H9 (cell line): ENCODE measurements at regions not wholly inside any gene's neighbourhood (a gene's known extent, or its start where the extent isn't known, plus 50 kb on each side); places are given as distances from the start of the nearest gene placed in this dataset.

Source experiments
- DNase-seq: peaks from one replicate; pipeline ENCODE4 v3.0.0-alpha.2; 2017
- H2AFZ ChIP-seq: one replicate; pipeline ENCODE4 v1.6.1; 2013; ENCODE audit warnings: mild to moderate bottlenecking, low read length, control low read depth, moderate library complexity
- H2AK5ac ChIP-seq: 2 replicates; pipeline ENCODE4 v1.6.1; 2013; ENCODE audit warnings: low read length, control low read depth, mixed read lengths; ENCODE audit not compliant: insufficient read length
- H2BK120ac ChIP-seq: one replicate; pipeline ENCODE4 v1.6.1; 2013; ENCODE audit warnings: low read depth, mild to moderate bottlenecking, low read length, control low read depth, inconsistent platforms; ENCODE audit not compliant: poor library complexity, severe bottlenecking
- H2BK12ac ChIP-seq: 2 replicates; pipeline ENCODE4 v1.6.1; 2013; ENCODE audit warnings: low read length, control low read depth, mixed read lengths, low read depth; ENCODE audit not compliant: insufficient read length
- H2BK15ac ChIP-seq: 2 replicates; pipeline ENCODE4 v1.6.1; 2013; ENCODE audit warnings: low read depth, low read length, control low read depth
- H2BK20ac ChIP-seq: one replicate; pipeline ENCODE4 v1.6.1; 2013; ENCODE audit warnings: low read depth, mild to moderate bottlenecking, low read length, control low read depth, inconsistent platforms; ENCODE audit not compliant: poor library complexity, severe bottlenecking
- H2BK5ac ChIP-seq: 2 replicates; pipeline ENCODE4 v1.6.1; 2013; ENCODE audit warnings: low read length, control low read depth, mixed read lengths; ENCODE audit not compliant: insufficient read length
- H3K14ac ChIP-seq: 2 replicates; pipeline ENCODE4 v1.6.1; 2013; ENCODE audit warnings: low read length, control low read depth; ENCODE audit not compliant: insufficient read depth
- H3K18ac ChIP-seq: 2 replicates; pipeline ENCODE4 v1.6.1; 2013; ENCODE audit warnings: low read depth, mild to moderate bottlenecking, mixed read lengths, low read length, control low read depth; ENCODE audit not compliant: insufficient read length
- H3K23ac ChIP-seq: 2 replicates; pipeline ENCODE4 v1.6.1; 2013; ENCODE audit warnings: low read length, control low read depth, mixed read lengths, low read depth; ENCODE audit not compliant: insufficient read length
- H3K23me2 ChIP-seq: 2 replicates; pipeline ENCODE4 v1.6.1; 2013; ENCODE audit warnings: low read depth, mild to moderate bottlenecking, mixed read lengths, low read length, control low read depth; ENCODE audit not compliant: insufficient read length, poor library complexity, severe bottlenecking
- H3K27ac ChIP-seq: 2 replicates; pipeline ENCODE4 v1.5.1; 2013; ENCODE audit warnings: low read length, control low read depth, mixed read lengths, low read depth; ENCODE audit not compliant: insufficient read length
- H3K27me3 ChIP-seq: 2 replicates; pipeline ENCODE4 v1.6.1; 2013; ENCODE audit warnings: low read length, control low read depth, inconsistent platforms; ENCODE audit not compliant: insufficient read depth
- H3K4ac ChIP-seq: 2 replicates; pipeline ENCODE4 v1.6.1; 2013; ENCODE audit warnings: low read depth, mild to moderate bottlenecking, control low read depth, inconsistent platforms, low read length, moderate library complexity
- H3K4me1 ChIP-seq: 2 replicates; pipeline ENCODE4 v1.6.1; 2013; ENCODE audit warnings: low read length, control low read depth, inconsistent platforms; ENCODE audit not compliant: insufficient read depth
- H3K4me2 ChIP-seq: 2 replicates; pipeline ENCODE4 v1.6.1; 2013; ENCODE audit warnings: low read length, control low read depth, mixed read lengths; ENCODE audit not compliant: insufficient read length, insufficient read depth
- H3K56ac ChIP-seq: 2 replicates; pipeline ENCODE4 v1.6.1; 2013; ENCODE audit warnings: low read depth, mild to moderate bottlenecking, mixed read lengths, low read length, control low read depth; ENCODE audit not compliant: insufficient read length
- H3K79me1 ChIP-seq: 2 replicates; pipeline ENCODE4 v1.6.1; 2013; ENCODE audit warnings: low read depth, mild to moderate bottlenecking, moderate library complexity, low read length, control low read depth, inconsistent platforms; ENCODE audit not compliant: insufficient read depth, poor library complexity, severe bottlenecking
- H3K79me2 ChIP-seq: 2 replicates; pipeline ENCODE4 v1.6.1; 2013; ENCODE audit warnings: low read length, control low read depth, inconsistent platforms; ENCODE audit not compliant: insufficient read depth
- H3K9ac ChIP-seq: 2 replicates; pipeline ENCODE4 v1.6.1; 2013; ENCODE audit warnings: low read length, control low read depth, mixed read lengths; ENCODE audit not compliant: insufficient read length; ENCODE audit errors: extremely low read depth
- H3K9me3 ChIP-seq: one replicate; pipeline ENCODE4 v1.6.1; 2013; ENCODE audit warnings: low read depth, low read length, inconsistent platforms; ENCODE audit not compliant: control insufficient read depth
- H3T11ph ChIP-seq: one replicate; pipeline ENCODE4 v1.6.1; 2013; ENCODE audit warnings: mild to moderate bottlenecking, low read length, control low read depth, inconsistent platforms
- H4K20me1 ChIP-seq: one replicate; pipeline ENCODE4 v1.6.1; 2013; ENCODE audit not compliant: control insufficient read depth, insufficient read length, insufficient read depth
- H4K5ac ChIP-seq: 2 replicates; pipeline ENCODE4 v1.6.1; 2013; ENCODE audit warnings: low read depth, mild to moderate bottlenecking, mixed read lengths, low read length, control low read depth; ENCODE audit not compliant: insufficient read length
- H4K8ac ChIP-seq: replicated peaks from 2 replicates; pipeline ENCODE4 v1.6.1; 2013; ENCODE audit warnings: low read length, control low read depth, mixed read lengths, low read depth; ENCODE audit not compliant: insufficient read length
- H4K91ac ChIP-seq: 2 replicates; pipeline ENCODE4 v1.6.1; 2013; ENCODE audit warnings: low read depth, mild to moderate bottlenecking, moderate library complexity, mixed read lengths, low read length, control low read depth; ENCODE audit not compliant: insufficient read length
- H3K27ac Mint-ChIP-seq, 3 experiments: 2 replicates in 2 of 3; 3 replicates in 1 of 3; pipeline ENCODE4 v1.8.0; 2020 to 2021; ENCODE audit warnings: mixed read lengths in 3 of 3, mild to moderate bottlenecking in 1 of 3, moderate library complexity in 1 of 3
- H3K27me3 Mint-ChIP-seq: 2 replicates; pipeline ENCODE4 v1.8.0; 2021; ENCODE audit warnings: low read depth, mild to moderate bottlenecking, moderate library complexity, mixed read lengths
- H3K36me3 Mint-ChIP-seq, 3 experiments: 2 replicates in 2 of 3; 3 replicates in 1 of 3; pipeline ENCODE4 v1.8.0; 2020 to 2021; ENCODE audit warnings: low read depth in 3 of 3, mixed read lengths in 3 of 3; ENCODE audit not compliant: insufficient read depth in 1 of 3
- H3K4me1 Mint-ChIP-seq, 2 experiments: 2 replicates each; pipeline ENCODE4 v1.8.0; 2020; ENCODE audit warnings: mixed read lengths in 2 of 2
- H3K4me3 Mint-ChIP-seq, 2 experiments: 2 replicates in 1 of 2; 3 replicates in 1 of 2; pipeline ENCODE4 v1.8.0; 2020 to 2021; ENCODE audit warnings: mild to moderate bottlenecking in 2 of 2, mixed read lengths in 2 of 2, moderate library complexity in 1 of 2
- H3K9me3 Mint-ChIP-seq, 2 experiments: 2 replicates in 1 of 2; 3 replicates in 1 of 2; pipeline ENCODE4 v1.8.0; 2020; ENCODE audit warnings: mild to moderate bottlenecking in 2 of 2, mixed read lengths in 2 of 2, moderate library complexity in 1 of 2
- WGBS: extraction: QIAGEN DNeasy Blood & Tissue Kit; methylation state at CpG from one replicate; pipeline ENCODE4 v1.1.7; 2013; ENCODE audit warnings: missing lambda C conversion rate, low lambda C conversion rate, mixed read lengths; ENCODE audit not compliant: insufficient read length; ENCODE audit errors: extremely low coverage; 5-methylcytosine and 5-hydroxymethylcytosine counted together
- TF ChIP-seq, protein P1 (sequence below): fragments of 200-600 bp; sonication (generic); conservative IDR thresholded peaks from 3 replicates; pipeline ENCODE4 v1.8.0; 2021; ENCODE audit warnings: antibody characterized with exemption, mild to moderate bottlenecking

DNA sequence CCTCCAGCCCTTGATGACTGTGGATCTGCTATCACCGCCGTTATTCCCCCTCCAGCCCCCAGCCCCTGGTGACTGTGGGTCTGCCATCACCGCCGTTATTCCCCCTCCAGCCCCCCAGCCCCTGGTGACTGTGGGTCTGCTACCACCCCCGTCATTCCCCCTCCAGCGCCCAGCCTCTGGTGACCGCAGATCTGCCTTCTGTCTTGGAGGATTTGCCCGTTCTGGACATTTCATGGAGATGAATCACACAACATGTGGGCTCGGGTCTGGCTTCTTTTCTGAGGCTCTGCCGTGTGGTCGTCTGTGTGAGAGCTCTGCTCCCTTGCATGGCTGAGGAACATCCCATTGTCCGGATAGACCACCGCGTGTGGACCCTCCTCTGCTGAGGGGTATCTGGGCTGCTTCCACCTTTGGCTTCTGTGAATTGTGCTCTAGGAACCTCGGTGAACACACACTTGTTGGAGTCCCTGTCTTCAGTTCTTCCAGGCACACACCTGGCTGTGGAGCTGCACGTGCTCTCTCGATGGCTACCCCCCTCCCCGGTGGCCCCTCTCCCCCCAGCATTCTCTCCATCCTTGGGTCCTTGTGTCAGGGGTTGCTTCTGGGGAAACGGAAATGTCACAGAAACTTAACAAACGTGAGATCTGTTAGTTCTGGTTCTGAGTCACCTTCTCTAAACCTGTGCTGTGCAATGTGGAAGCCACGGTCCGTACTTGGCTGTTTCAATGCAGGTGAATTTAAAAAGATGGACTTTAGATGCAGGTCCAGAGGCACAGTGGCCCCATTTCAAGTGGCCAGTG lies 105.3 kb upstream of the COL5A1 start:
- H3K27ac ChIP-seq: no peak overlapping the region
- no peak overlapping the region for H3K4me3 Mint-ChIP-seq
- no peaks in the 10 kb centered on the region for H3K79me1 ChIP-seq

More for the DNA sequence above, 105.3 kb upstream of the COL5A1 start:
- no CpG with 5 or more reads among the region's 22 CpGs for WGBS
- Histone ChIP-seq H2BK20ac (no peak overlapping the region), H3K4ac (no peak overlapping the region), H3K56ac (no peak overlapping the region), H4K20me1 (no peaks in the 10 kb centered on the region), H2AK5ac (no peak overlapping the region), H2BK120ac (no peak overlapping the region), H3K4me1 (no peaks in the 10 kb centered on the region), H3K18ac (no peak overlapping the region), H2BK5ac (no peak overlapping the region), H3K4me2 (no peak overlapping the region), H4K8ac (no peak overlapping the region), H4K91ac (no peak overlapping the region), H4K5ac (no peak overlapping the region), H3K23ac (no peak overlapping the region), H3K23me2 (no peaks in the 10 kb centered on the region), H2AFZ (no peak overlapping the region), H3K79me2 (no peaks in the 10 kb centered on the region), H2BK15ac (no peak overlapping the region), H3K9ac (no peak overlapping the region), H3T11ph (no peak overlapping the region), H3K9me3 (no peaks in the 10 kb centered on the region), H3K27me3 (no peaks in the 10 kb centered on the region), H2BK12ac (no peak overlapping the region), H3K14ac (no peak overlapping the region)
- Mint-ChIP-seq H3K36me3 (no peaks in the 10 kb centered on the region; a peak in 1 of 7 replicates), H3K27ac (no peak overlapping the region), H3K27me3 (no peaks in the 10 kb centered on the region; the same call in 1 of the 2 replicates), H3K9me3 (peaks cover 5 to 7% of the 10 kb centered on the region in 2 experiments; a peak in 2 of 5 replicates), H3K4me1 (no peaks in the 10 kb centered on the region)
- no peak for DNase-seq
- TF ChIP-seq, protein P1, sequence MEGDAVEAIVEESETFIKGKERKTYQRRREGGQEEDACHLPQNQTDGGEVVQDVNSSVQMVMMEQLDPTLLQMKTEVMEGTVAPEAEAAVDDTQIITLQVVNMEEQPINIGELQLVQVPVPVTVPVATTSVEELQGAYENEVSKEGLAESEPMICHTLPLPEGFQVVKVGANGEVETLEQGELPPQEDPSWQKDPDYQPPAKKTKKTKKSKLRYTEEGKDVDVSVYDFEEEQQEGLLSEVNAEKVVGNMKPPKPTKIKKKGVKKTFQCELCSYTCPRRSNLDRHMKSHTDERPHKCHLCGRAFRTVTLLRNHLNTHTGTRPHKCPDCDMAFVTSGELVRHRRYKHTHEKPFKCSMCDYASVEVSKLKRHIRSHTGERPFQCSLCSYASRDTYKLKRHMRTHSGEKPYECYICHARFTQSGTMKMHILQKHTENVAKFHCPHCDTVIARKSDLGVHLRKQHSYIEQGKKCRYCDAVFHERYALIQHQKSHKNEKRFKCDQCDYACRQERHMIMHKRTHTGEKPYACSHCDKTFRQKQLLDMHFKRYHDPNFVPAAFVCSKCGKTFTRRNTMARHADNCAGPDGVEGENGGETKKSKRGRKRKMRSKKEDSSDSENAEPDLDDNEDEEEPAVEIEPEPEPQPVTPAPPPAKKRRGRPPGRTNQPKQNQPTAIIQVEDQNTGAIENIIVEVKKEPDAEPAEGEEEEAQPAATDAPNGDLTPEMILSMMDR: no peak
